Kidney (tissue), 13 donors: ENCODE measurements at regions not wholly inside any gene's neighbourhood (a gene's known extent, or its start where the extent isn't known, plus 50 kb on each side); places are given as distances from the start of the nearest gene placed in this dataset.

ENCODE experiments used
- DNase-seq, 5 donors: peaks; one replicate each; pipeline ENCODE4 v3.0.0-alpha.2; 2013 to 2020
- FAIRE-seq: peaks from 2 replicates; lab custom pipeline; 2012; peaks lifted over from hg19 to GRCh38; lab: Jason Lieb, UNC
- H3K27ac ChIP-seq, 2 donors: one replicate each; pipeline ENCODE4 v1.7.0; 2013; ENCODE audit warnings: low read depth in 2 of 2, low read length in 2 of 2, inconsistent platforms in 1 of 2
- H3K27me3 ChIP-seq: one replicate; pipeline ENCODE4 v1.7.1; 2013; ENCODE audit warnings: low read length, inconsistent platforms; ENCODE audit not compliant: control insufficient read depth, insufficient read depth
- H3K36me3 ChIP-seq, 3 donors: one replicate each; pipeline versions ENCODE4 v1.7.0 to v1.7.1; 2013; ENCODE audit warnings: low read length in 3 of 3, control low read depth in 1 of 3, inconsistent platforms in 1 of 3; ENCODE audit not compliant: insufficient read depth in 3 of 3, control insufficient read depth in 2 of 3
- H3K4me1 ChIP-seq, 3 donors: one replicate each; pipeline versions ENCODE4 v1.7.0 to v1.7.1; 2013; ENCODE audit warnings: low read length in 3 of 3, inconsistent platforms in 1 of 3, low read depth in 1 of 3; ENCODE audit not compliant: control insufficient read depth in 2 of 3, insufficient read depth in 2 of 3
- H3K4me3 ChIP-seq, 3 donors: one replicate each; pipeline versions ENCODE4 v1.7.0 to v1.8.1; 2013; ENCODE audit warnings: low read length in 3 of 3, control low read depth in 1 of 3, inconsistent platforms in 1 of 3
- H3K9ac ChIP-seq, 3 donors: one replicate each; pipeline versions ENCODE4 v1.7.0 to v1.7.1; 2013; ENCODE audit warnings: low read length in 3 of 3, control low read depth in 1 of 3, inconsistent platforms in 1 of 3
- H3K9me3 ChIP-seq, 3 donors: one replicate each; pipeline versions ENCODE4 v1.7.0 to v1.7.1; 2013; ENCODE audit warnings: low read length in 3 of 3, control low read depth in 1 of 3, inconsistent platforms in 1 of 3; ENCODE audit not compliant: control insufficient read depth in 2 of 3, insufficient read depth in 1 of 3
- intact Hi-C: fragments of 100-400 bp; cut with DNase I; formaldehyde crosslinking; loops from one replicate; pipeline ENCODE4 v1.11.1; 2022
- TF ChIP-seq, protein P1 (sequence below): IDR thresholded peaks from 3 replicates; pipeline ENCODE4 v1.5.1; 2012; ENCODE audit warnings: mild to moderate bottlenecking, moderate library complexity, borderline replicate concordance; ENCODE audit not compliant: insufficient read depth; ENCODE audit errors: extremely low read depth
- donor health status: control.
- donor health status: control.
- donor health status: control.
- donor health status: control.
- donor health status: control.
- donor health status: DM: yes; HTN: yes; CAD: no.
- donor health status: Normal renal cell carcinoma (clear cell type).

DNA sequence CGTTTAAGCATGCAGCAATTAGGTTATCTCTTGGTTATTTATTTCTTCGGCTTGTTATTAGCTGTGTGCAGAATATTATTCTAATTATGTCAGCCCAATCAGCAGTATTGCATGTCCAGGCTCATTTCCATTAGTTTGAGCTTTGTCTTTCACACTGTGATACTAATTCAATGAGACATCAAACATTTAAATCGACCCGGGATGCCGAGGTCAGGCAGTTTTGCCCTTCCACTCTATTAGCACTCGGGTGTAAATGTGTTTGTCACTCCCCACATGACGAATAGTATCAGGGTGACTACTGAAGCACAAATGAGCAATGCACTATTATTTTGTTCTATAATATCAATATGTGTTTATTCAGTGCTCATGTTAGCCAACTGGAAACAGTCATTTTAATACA is 170.9 kb downstream of the ANXA2 start:
- DNase-seq (no peak), FAIRE-seq (no peak)
- H3K9me3 ChIP-seq, result no peaks in the 10 kb centered on the region
- TF ChIP-seq, protein P1, sequence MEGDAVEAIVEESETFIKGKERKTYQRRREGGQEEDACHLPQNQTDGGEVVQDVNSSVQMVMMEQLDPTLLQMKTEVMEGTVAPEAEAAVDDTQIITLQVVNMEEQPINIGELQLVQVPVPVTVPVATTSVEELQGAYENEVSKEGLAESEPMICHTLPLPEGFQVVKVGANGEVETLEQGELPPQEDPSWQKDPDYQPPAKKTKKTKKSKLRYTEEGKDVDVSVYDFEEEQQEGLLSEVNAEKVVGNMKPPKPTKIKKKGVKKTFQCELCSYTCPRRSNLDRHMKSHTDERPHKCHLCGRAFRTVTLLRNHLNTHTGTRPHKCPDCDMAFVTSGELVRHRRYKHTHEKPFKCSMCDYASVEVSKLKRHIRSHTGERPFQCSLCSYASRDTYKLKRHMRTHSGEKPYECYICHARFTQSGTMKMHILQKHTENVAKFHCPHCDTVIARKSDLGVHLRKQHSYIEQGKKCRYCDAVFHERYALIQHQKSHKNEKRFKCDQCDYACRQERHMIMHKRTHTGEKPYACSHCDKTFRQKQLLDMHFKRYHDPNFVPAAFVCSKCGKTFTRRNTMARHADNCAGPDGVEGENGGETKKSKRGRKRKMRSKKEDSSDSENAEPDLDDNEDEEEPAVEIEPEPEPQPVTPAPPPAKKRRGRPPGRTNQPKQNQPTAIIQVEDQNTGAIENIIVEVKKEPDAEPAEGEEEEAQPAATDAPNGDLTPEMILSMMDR, result no peak
- H3K4me1 ChIP-seq, result no peaks in the 10 kb centered on the region
- H3K4me3 ChIP-seq, result no peak overlapping the region
- intact Hi-C loops, result no loop called here
- no peaks in the 10 kb centered on the region for H3K36me3 ChIP-seq
- no peak overlapping the region for H3K27ac ChIP-seq
- H3K9ac ChIP-seq, result no peak overlapping the region
- no peaks in the 10 kb centered on the region for H3K27me3 ChIP-seq

DNA sequence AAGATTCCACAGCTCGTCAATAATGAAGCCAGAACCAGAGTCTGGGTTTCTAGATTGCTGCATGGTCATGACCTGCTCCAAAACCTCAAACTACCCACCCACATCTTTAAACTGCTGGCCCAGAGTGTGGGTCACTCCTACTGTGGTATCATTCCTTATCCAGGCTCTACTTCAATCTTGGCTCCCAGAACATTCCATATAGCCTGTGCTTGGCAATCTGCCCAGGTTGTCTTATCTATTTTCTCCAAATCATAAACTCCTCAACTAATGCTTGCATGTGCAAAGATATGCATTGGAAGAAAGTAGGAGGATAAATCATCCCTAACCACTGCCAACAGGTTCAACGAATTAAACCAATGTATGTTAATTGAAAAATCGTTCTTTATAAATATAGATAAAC is 169.7 kb downstream of the ANXA2 start:
- Histone ChIP-seq H3K36me3 (no peaks in the 10 kb centered on the region), H3K9me3 (no peaks in the 10 kb centered on the region), H3K4me1 (no peaks in the 10 kb centered on the region), H3K27me3 (no peaks in the 10 kb centered on the region), H3K4me3 (no peak overlapping the region), H3K27ac (no peak overlapping the region), H3K9ac (no peak overlapping the region)
- intact Hi-C loops, result no loop called here
- FAIRE-seq, result no peak
- TF ChIP-seq, protein P1, result no peak
- DNase-seq, result peak in 1 of 5 donors; percentile 6

DNA sequence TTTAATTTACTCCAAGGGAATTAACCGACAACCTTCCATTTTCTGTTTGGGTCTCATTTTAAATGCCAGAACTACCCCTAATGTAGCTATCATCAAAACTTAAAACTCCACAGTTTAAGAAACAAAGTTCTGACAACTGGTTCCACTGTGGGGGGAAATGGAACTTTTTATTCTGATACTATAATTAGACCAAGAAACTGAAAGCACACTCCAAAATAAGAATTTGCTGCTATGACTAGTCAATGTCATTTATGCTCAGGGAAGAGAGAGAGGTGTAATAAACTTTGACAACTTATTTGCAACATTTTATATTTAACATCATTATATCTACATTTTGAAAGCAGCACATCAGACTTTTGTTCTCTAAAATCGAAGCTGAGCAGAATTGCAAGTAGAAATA is 169.2 kb downstream of the ANXA2 start:
- Histone ChIP-seq H3K4me3 (no peak overlapping the region), H3K27me3 (no peaks in the 10 kb centered on the region), H3K27ac (no peak overlapping the region), H3K9ac (no peak overlapping the region), H3K9me3 (no peaks in the 10 kb centered on the region), H3K4me1 (no peaks in the 10 kb centered on the region), H3K36me3 (no peaks in the 10 kb centered on the region)
- intact Hi-C loops, result no loop called here
- DNase-seq (no peak), FAIRE-seq (no peak)
- TF ChIP-seq, protein P1, result no peak
